ENCODE measurements at regions not wholly inside any gene's neighbourhood (a gene's known extent, or its start where the extent isn't known, plus 50 kb on each side); places are given as distances from the start of the nearest gene placed in this dataset.

- H3K4me1 ChIP-seq (ENCODE audit: insufficient read depth, low read length): no peaks in the 10 kb centered on the region
- CTCF ChIA-PET: interaction anchor here (0.6 kb wide), 1 partner anchor 570 kb away, joined by 3 read pairs; no protein-coding TSS in a partner anchor
- H3K27ac ChIP-seq (ENCODE audit: low read depth in 1 of 2, low read length in 2 of 2): no peak overlapping the region
- H3K9me3 Mint-ChIP-seq: peaks cover 5% of the 10 kb centered on the region
- no peak for DNase-seq
- TF ChIP-seq CTCF (IDR thresholded peaks at IDR 0.05): no peak
- no peak overlapping the region for H3K4me3 ChIP-seq (ENCODE audit: low read length)
- POLR2A ChIA-PET: no interaction called here
- no peaks in the 10 kb centered on the region for H3K27me3 Mint-ChIP-seq
- intact Hi-C loops (cut with DNase I, micrococcal nuclease): no loop called here
- no peaks in the 10 kb centered on the region for H3K36me3 ChIP-seq (ENCODE audit: insufficient read depth, low read length)
- no peak overlapping the region for H3K4me3 Mint-ChIP-seq
- H3K4me1 Mint-ChIP-seq (ENCODE audit: low read depth): no peaks in the 10 kb centered on the region
- no peaks in the 10 kb centered on the region for H3K36me3 Mint-ChIP-seq (ENCODE audit: low read depth)
- H3K27ac Mint-ChIP-seq: no peak overlapping the region
- H3K27me3 ChIP-seq (ENCODE audit: control insufficient read depth in 1 of 2, insufficient read depth in 2 of 2, low read length in 2 of 2): no peaks in the 10 kb centered on the region
- no peak for ATAC-seq (ENCODE audit: poor library complexity)
- no peaks in the 10 kb centered on the region for H3K9me3 ChIP-seq (ENCODE audit: control insufficient read depth in 1 of 2, insufficient read depth in 1 of 2, low read length in 2 of 2)
These were observed 123.6 kb upstream of the SMAD3 start for GRCh38 chr15:66941791-66942190.

DNA sequence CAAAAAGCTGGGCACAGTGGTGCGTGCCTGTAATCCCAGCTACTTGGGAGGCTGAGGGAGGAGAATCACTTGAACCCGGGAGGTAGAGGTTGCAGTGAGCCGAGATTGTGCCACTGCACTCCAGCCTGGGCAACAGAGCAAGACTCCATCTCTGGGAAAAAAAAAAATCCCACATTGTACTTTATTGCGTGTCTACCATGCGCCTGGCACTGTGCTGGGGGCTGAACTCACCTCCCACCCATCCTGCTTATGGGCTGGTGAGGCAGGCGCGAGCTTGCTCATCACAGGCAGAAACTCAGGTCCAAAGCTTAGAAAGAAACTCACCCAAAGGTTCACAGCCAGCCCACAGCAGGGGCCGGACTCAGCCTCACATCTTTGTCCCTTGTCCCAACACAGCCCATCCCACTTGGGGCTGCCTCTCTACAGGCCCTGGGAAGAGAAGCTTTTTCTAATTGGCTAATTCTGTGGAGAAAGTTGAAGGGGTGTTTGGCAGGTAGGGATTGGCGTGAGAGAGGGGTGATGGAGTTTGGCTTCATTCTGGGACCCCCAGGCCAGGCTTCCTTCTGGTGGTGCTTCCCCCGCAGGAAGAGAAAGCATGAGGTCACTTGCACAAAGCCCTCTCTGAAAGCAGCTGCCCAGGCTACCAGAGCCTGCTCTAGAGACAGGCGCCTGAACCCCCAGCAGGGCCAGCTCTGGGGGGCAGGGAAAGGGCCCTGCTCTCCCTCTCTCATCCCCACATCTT, 122.6 kb upstream of the SMAD3 start:
- intact Hi-C loops (cut with DNase I, micrococcal nuclease): no loop called here
- H3K27ac Mint-ChIP-seq: no peak overlapping the region
- DNase-seq (no peak), ATAC-seq (ENCODE audit: poor library complexity) (no peak)
- no peak overlapping the region for H3K27ac ChIP-seq (ENCODE audit: low read depth in 1 of 2, low read length in 2 of 2)
- no peaks in the 10 kb centered on the region for H3K27me3 ChIP-seq (ENCODE audit: control insufficient read depth in 1 of 2, insufficient read depth in 2 of 2, low read length in 2 of 2)
- H3K36me3 Mint-ChIP-seq (ENCODE audit: low read depth): no peaks in the 10 kb centered on the region
- H3K27me3 Mint-ChIP-seq: no peaks in the 10 kb centered on the region
- no peak overlapping the region for H3K4me3 Mint-ChIP-seq
- no peaks in the 10 kb centered on the region for H3K36me3 ChIP-seq (ENCODE audit: insufficient read depth, low read length)
- no peak overlapping the region for H3K4me3 ChIP-seq (ENCODE audit: low read length)
- TF ChIP-seq CTCF (IDR thresholded peaks at IDR 0.05): no peak
- peaks cover 4% of the 10 kb centered on the region for H3K9me3 Mint-ChIP-seq
- no peaks in the 10 kb centered on the region for H3K4me1 ChIP-seq (ENCODE audit: insufficient read depth, low read length)
- ChIA-PET POLR2A (no interaction called here), CTCF (interaction anchor here (0.6 to 1.4 kb wide), 2 partner anchors 361 to 569 kb away, joined by 3 read pairs; no protein-coding TSS in a partner anchor)
- no peaks in the 10 kb centered on the region for H3K4me1 Mint-ChIP-seq (ENCODE audit: low read depth)
- no peaks in the 10 kb centered on the region for H3K9me3 ChIP-seq (ENCODE audit: control insufficient read depth in 1 of 2, insufficient read depth in 1 of 2, low read length in 2 of 2)

- intact Hi-C loops (cut with DNase I, micrococcal nuclease): no loop called here
- Mint-ChIP-seq H3K36me3 (ENCODE audit: low read depth) (no peaks in the 10 kb centered on the region), H3K4me1 (ENCODE audit: low read depth) (no peaks in the 10 kb centered on the region), H3K9me3 (no peaks in the 10 kb centered on the region), H3K27ac (no peak overlapping the region), H3K4me3 (no peak overlapping the region), H3K27me3 (no peaks in the 10 kb centered on the region)
- Histone ChIP-seq H3K36me3 (ENCODE audit: insufficient read depth, low read length) (no peaks in the 10 kb centered on the region), H3K9me3 (ENCODE audit: control insufficient read depth in 1 of 2, insufficient read depth in 1 of 2, low read length in 2 of 2) (no peaks in the 10 kb centered on the region), H3K27ac (ENCODE audit: low read depth in 1 of 2, low read length in 2 of 2) (no peak overlapping the region), H3K4me3 (ENCODE audit: low read length) (no peak overlapping the region), H3K4me1 (ENCODE audit: insufficient read depth, low read length) (no peaks in the 10 kb centered on the region), H3K27me3 (ENCODE audit: control insufficient read depth in 1 of 2, insufficient read depth in 2 of 2, low read length in 2 of 2) (no peaks in the 10 kb centered on the region)
- CTCF ChIA-PET: interaction anchor here (1.4 kb wide), 1 partner anchor 360 kb away, joined by 3 read pairs; no protein-coding TSS in a partner anchor
- no peak for DNase-seq
- POLR2A ChIA-PET: no interaction called here
- no peak for TF ChIP-seq CTCF (IDR thresholded peaks at IDR 0.05)
- ATAC-seq (ENCODE audit: poor library complexity): no peak
These were observed 121.8 kb upstream of the SMAD3 start for GRCh38 chr15:66943456-66944095.
